NOMO-1 (cell line): ENCODE measurements at regions not wholly inside any gene's neighbourhood (a gene's known extent, or its start where the extent isn't known, plus 50 kb on each side); places are given as distances from the start of the nearest gene placed in this dataset.

ENCODE experiments used
- DNase-seq, 2 experiments: peaks; one replicate each; lab custom pipeline; 2025; ENCODE audit not compliant: unreplicated experiment in 2 of 2; lab: John Stamatoyannopoulos, UW

DNA sequence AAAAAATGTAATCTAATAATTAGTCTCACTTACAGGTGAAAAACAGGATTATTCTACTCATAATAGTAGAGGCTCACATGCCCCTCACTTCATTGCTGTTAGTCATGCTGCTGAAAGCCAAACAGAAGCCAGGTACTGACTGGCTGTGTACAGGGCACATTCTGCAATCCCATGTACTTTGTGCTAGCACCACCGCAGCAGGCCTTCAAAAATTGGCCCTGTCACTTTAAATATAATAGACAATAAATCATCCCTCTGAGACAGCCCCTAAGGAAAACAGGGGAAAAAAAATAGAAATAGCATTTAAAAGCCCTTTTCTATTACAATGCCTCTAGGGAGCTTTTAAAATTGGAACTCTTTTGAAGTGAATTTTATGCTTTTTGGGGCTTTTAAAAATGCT is 723.8 kb downstream of the TUSC7 start:
- DNase-seq, result no peak

DNA sequence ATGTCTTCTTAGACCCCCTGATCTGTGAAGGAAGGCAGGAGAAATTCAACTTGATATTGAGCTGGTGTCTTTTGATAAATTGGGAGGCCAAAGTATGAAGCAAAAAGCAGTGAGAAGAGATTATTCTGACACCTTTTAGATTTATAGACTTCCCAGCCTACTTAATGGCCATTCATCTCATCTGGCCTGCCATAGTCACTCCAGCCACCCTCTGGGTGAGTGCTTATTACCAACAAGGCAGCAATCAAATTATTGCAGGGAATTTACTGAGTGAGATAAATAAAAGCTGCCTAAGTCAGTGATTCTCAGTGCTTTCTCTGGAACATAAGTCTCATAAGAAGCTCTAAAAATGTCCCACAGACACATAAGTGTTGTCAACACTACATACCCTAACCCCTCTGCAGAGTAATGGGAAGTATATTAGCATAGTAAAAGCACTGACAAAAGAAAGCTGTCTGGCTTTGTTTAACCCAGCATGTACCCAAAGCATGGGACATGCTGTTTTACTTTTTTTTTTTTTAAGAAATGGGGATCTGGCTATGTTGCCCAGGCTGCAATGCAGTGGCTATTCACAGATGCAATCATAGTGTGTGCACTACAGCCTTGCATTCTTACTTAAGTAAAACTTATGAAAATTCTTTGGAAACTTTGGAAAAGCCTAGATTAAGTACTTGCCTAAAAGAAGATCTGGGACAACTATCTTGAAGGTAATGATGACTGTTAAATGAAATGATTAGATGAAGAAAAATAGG is 725.3 kb downstream of the TUSC7 start:
- DNase-seq, result no peak

DNA sequence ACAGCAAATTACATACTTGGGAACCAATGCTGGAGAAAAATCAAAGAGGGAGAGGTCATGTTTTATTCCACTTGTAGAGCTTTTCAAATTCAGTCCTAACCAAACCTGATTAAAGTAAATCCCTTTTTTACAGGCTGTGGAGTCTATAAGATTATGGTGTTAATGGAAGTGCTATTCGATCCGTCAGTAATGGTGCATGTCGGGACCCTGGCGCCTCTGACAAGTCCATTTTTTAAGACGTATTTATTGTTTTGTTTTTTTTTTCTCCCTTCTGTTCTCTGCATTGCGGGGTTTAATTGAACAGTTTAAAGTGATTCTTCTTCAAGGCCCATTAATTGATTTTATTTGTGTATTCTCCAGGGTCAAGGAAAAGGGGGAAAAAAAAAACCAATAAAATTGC is 725.9 kb downstream of the TUSC7 start:
- DNase-seq, result no peak

- DNase-seq, result peak; percentile 68 to 90
Measured at GRCh38 chr3:117439812-117440211, 730.2 kb downstream of the TUSC7 start.

- no peak for DNase-seq
Measured at GRCh38 chr3:117441851-117442250, 732.3 kb downstream of the TUSC7 start.

- no peak for DNase-seq
Measured at GRCh38 chr3:117442566-117442965, 733.0 kb downstream of the TUSC7 start.

DNA sequence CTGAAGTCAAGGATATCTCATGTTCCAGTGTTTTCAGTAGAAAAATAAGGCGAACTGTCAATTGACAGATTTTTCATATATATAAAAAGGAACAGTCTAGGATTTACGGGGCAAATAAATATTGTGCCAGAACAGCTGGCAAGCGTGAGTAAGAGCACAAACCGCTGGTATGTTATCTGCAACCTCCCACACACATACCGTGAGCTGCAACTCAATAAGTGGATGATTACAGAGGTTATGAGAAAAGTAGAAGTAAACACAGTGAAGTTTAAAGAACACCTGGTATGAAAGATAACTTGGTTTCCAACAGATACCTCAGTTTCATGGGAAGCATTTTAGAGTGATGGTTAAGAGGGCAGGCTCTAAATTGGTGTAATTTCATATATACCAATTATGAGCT is 733.4 kb downstream of the TUSC7 start:
- no peak for DNase-seq

GRCh38 chr3:117444175-117444574 is 734.6 kb downstream of the TUSC7 start:
- DNase-seq, result no peak

DNA sequence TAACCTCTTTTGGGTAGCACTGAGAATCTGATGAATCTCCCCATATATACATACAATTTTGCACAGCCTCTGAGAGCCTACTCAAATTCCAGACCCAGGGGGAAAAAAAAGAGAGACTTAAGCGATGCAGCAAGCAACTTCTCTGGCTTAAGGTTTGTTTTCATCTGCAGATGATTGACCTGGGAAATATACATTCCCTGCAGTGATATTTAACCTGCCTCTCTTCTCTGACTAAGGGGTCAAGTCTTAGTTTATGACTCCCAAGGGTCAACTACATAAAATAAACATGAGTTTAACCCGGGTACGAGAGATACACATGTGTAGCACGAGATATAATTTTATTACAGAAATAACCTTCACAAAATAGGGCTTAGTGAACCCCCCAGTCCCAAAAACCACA is 737.8 kb downstream of the TUSC7 start:
- no peak for DNase-seq

- peak; percentile 5 to 68 for DNase-seq
Measured at GRCh38 chr3:117450026-117450425, 740.4 kb downstream of the TUSC7 start.

GRCh38 chr3:117454254-117454653 is 744.7 kb downstream of the TUSC7 start:
- DNase-seq, result no peak

GRCh38 chr3:117454908-117455307 is 745.3 kb downstream of the TUSC7 start:
- no peak for DNase-seq

- DNase-seq, result no peak
Measured at GRCh38 chr3:117455782-117456181, 746.2 kb downstream of the TUSC7 start.

GRCh38 chr3:117463276-117464115 is 753.9 kb downstream of the TUSC7 start:
- no peak for DNase-seq

GRCh38 chr3:117471831-117472230 is 762.3 kb downstream of the TUSC7 start:
- DNase-seq, result no peak

DNA sequence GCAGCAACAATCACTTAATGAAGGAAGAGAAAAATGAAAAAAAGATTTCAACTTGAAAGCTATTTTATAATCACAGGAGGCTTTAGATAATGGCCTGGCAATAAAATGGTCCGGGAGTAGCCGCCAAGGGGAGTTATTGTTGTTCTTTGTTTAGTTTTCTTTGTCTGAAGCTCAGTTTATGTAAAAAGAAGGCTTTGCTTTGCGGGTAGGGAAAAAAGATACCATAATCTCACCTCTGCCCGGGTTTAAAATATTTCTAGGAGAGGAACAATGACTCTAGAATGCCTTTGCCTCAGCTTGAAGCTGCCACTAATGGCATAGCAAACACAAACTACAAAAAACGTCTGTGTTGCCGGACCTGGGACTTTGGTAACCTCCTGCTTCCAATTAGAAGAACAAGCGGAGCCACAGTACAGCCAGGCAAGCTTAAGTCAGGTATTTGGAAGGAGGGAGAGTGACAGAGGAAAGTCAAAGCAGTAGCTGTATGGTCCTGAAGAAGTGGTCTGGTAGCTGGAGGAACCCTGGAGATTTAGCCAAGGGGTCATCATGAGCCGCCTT is 764.5 kb downstream of the TUSC7 start:
- no peak for DNase-seq

GRCh38 chr3:117476572-117476971 is 767.0 kb downstream of the TUSC7 start:
- no peak for DNase-seq

GRCh38 chr3:117477214-117477755 is 767.7 kb downstream of the TUSC7 start:
- no peak for DNase-seq

GRCh38 chr3:117479095-117479494 is 769.5 kb downstream of the TUSC7 start:
- DNase-seq, result no peak

- DNase-seq, result no peak
Measured at GRCh38 chr3:117480525-117480924, 770.9 kb downstream of the TUSC7 start.

DNA sequence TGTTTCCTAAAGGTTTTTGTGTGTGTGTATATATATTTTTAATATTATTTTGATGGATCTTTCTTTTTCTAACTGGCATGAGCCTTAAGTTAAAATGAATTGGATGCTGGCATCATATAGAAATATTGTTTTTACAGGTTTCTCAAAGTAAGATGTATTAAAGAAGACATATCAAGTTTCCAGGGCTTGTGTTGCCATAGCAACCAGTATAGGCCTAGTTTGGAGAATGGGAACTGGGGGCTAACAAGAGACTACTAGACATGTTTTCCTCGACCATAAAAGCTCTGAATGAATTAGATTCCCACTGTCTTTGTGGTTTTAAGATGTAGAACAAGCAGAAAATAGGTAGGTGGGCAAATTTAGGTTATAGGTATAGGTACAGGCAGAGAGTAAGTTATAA is 771.4 kb downstream of the TUSC7 start:
- no peak for DNase-seq
